NOMO-1 treated with dmso at 0.1 percent for 144 hours (cell line): ENCODE measurements at regions not wholly inside any gene's neighbourhood (a gene's known extent, or its start where the extent isn't known, plus 50 kb on each side); places are given as distances from the start of the nearest gene placed in this dataset.

Source experiments
- DNase-seq: peaks from one replicate; lab custom pipeline; 2025; ENCODE audit not compliant: unreplicated experiment; lab: John Stamatoyannopoulos, UW

DNA sequence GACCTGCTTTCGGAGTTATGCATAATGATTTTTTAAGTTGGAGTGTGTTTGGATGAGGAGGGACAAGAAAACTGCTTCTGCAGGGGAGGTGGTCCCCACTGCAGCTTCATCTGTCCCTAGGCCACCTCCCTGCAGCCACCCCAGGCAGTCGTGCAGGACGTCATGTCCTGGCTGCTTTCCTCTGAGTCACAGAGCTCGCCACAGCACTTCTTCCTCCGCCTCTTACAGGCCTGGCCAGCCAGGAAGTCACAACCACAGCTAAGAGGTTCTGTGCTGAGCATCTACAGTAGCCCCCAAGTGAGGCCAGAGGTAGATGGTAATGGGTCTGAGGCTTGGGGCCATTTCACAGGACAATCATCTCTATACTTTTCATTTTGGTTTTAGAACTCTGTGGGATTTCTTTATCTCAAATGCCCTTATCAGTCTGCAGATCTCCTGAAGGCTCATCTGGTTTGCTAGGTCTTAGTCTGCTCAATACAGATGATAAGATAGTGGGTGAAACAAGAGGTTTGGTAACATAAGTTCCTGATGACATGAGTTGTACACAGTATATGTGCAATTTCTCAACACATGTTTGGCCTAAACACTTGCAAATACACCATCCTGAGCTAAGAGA lies 106.4 kb downstream of the ARF6 start:
- peak; percentile 87 for DNase-seq

DNA sequence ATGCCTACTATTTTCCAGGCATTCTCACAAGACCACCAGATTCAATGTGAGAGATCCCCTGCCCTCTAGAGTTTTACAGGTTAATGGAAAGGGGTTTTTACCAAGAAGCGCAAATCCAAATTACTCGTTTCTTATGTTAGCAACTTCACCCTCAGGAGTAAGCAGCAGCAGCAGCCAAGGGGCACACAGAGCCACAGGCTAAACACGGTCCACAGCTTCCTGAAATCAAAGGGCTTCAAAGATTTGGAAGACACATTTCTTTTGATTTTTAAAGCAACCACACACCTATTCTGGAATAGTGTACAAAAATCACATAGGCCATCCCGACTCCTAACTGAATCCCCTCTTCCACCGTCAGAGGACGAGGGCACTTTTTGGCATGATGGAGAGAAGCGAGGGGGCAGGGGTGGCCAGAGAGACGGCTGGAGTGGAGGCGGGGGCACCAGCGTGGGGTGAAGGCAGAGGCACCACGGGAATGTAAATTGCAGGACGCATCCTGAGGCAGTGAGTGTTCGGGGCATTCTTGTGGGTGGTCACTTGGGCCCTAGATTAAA lies 107.0 kb downstream of the ARF6 start:
- DNase-seq = no peak

DNA sequence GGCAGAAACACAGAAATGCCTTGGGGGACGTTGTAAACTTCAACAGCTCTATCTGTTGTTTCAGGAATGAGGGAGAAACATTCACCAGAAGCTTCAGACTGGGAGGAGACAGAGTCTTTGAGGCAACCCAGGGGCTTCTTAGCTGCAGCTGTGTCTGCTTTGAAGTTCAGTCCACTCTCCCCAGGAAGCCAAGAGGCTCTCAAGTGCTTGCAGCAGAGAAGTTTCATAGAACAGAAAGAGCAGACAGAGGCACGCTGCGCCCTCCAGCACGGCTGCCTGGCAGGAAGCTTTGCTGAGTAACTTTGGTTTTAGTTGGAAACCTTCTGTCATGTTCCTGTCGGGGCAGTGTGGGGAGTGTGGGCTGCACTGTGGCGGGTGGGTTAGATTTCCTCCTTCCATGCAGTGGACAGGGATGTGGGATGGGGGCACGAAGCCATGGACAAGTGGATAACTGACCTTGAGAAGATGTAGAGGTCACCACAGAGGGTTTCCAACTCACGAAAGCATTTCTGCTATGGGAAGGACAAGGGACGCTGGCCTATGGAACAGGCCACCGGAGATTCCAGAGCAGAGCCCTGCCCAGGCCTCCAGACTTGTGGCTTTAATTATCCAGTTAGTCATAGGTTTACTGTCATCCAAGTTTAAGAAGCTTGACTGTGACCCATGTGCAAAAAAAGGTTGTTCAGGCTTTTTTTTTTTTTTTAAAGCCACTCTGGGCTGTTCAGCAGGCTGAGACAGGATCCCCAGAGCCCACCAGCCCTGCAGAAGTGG lies 107.7 kb downstream of the ARF6 start:
- DNase-seq = peak; percentile 42

DNA sequence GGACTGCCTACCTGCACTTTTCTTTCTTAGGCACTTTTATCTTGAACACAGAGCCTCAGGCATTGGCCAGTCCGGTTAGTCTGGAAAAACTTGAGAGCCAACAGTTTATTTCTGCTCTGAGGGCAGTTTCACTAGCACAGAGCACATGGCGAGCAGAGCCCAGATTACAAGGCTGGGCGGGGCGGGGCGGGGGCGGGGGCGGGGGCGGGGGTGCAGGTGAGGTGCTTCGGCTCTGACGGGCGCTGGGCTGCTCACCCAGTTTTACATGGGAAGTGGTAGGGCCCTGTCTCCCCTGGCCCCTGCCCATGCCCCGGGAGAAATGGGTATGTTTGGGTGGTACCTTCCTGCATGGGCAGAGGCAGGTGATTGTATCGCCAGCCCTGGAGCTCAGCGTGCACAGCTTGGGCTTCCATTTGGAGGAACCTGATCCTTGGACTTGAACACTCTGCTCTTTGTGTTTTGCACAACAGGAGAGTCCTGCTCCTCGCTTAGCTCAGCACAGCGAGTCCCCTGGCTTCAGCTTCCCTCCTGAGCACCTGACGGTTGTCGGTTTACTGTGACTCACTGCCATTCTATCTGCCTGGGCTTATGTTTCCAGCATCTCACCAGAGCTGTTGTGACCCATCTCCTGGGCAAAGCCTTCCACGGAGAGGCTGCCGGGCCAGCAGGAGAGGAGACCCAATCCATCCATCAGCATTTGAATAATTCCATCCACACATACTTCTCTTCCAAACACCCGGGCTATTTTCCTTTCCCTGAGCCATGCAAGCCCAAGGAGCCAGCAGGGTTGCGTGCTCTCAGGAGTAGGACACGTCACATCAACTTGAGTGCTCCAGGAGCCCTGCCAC lies 108.5 kb downstream of the ARF6 start:
- DNase-seq = peak; percentile 42

DNA sequence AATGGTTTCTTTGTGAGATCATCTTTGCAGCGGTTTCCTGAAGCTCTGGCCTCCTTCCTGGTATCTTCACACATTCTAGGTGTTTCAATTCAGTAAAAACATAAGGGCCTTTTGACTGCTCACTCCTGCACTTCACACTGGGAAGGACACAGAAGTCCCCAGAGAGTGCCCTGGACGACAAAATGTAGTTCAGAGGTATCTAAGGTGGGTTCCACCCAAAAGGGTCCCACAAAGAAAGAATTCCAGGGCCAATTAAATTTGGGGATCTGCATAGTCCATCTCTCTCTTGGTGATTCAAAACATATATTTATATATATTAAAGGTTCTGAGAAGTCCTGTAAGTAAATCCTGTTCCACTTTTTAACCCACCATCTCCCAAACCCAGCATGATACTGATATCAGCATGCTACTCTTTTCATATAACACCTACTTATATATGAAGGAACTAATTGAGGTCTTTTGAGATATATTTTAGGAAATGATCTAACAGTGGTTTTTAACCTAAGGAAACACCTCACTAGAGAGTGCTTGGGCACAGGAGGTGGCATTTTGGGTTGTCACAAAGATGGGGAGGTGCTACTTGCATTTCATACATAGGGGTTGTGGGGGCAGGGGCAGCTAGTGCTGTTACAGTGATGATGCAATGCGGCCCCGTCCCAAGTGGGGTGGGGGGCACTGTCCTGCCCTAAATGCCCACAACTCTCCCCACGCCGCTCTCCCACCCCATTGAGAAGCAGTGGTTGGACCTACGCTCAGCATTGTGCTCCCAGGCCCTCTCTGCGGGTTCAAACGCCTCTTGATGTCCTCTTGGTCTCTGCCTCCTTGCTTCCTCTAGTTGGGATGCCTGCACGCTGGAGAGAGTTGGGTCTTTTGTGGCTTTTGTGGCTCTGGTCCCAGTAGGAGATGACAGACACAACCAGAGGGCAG lies 109.4 kb downstream of the ARF6 start:
- DNase-seq = no peak

DNA sequence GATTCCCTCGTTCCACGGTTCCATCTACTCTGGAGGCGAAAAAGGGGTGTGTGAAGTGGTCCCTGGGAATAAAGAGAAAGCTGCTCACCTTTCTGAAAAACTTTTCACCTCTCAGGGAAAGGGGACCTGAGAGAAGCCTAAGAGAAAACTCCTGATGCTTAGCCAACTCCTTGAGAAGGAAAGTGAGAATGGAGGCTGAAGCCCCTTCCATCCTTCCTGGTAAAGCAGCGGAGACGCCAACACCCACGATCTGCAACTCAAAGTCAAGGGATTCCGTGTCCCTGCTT lies 110.0 kb downstream of the ARF6 start:
- no peak for DNase-seq

DNA sequence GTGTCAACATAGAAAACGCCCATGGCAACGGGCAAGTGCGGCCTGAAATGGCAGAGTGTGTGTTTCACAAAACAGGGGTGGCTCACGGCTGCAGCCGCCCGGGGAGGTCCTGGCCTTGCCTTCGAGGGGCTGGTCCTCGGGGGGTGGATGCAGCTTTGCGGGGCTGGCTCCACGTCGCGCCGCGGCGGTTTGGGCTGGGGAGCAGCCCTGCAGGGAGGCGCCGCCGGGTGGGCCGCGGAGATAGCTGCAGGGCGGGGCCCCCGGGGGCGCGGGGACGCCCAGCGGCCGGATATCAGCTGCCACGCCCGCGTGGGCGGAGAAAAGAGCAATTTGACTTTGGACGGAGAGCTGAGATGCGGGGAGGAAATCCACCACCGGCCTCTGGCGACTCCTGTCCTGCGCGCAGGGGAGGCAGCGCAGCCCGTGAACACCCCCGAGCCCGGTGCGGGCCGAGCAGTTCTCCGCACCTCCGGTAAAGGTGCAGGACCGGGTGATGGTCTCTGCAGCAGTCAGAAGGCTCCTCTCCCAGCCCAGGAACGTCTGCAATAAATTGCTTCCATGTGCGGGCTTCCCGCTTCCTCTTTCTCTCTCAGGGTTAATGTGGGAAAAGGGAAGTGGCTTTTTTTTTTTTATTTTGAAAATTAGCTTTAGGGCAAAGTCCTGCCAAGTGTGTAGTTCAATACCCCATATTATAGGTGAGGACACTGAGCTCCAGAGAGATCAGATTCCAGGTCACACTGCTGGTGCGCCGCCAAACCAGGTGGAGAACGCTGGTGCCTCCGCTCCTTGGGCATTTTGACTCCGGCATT lies 110.5 kb downstream of the ARF6 start:
- peak; percentile 88 for DNase-seq

DNA sequence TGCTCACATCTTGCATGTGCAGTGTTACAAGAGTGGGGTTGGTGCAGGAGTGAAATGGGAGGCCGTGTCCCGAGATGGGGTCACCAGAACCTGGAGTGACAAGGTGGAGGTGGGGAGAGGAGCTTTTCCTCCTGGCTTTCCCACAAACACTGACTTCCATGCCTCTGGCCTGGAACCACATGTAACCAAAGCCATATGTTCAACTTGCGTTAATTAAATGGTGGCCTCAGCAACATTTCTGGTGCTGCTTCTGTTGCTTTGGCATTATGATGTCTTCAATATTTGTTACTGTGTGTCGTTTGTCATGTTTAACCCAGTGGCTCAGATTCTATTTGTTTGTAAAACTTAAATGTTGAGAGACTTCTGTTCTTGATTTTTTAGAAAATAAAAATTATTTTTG lies 110.2 kb downstream of the VCPKMT start:
- DNase-seq = no peak

DNA sequence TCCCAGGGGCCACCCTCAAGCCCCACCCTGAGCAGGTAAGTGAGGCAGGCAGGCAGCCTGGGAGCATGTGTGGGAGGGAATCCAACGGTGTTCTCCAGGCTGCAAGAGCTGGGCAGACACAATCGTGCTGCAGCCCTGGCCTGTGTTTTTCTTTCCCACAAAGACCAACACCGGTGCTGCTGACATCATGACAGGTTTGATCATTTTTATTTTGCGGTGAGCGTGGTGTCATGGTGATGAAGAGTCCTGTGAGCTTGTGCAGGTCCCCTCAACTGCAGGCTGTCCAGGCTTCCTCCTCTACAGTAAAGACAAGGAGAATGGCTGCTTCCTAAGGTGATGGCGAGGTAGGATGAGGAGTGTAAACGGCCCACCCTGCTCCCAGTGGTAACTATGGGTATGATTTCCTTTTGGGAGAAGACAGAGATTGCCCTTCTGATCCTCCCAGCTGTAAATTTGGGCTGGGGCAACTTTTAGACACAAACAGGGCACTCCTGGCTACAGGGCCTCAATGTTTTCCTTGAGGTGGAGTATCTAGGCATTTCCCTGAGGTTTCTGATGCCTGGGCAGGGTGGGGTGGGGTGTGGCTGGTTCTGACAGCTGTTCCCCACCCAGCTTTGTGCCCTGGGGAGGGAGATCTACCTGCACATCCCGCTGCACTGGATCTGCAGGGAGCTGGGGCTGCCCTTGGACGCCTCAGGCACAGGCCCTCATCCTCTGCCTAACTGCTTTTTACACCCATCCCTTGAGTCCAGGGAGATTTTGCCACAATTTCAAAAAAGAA lies 109.1 kb downstream of the VCPKMT start:
- DNase-seq = no peak

DNA sequence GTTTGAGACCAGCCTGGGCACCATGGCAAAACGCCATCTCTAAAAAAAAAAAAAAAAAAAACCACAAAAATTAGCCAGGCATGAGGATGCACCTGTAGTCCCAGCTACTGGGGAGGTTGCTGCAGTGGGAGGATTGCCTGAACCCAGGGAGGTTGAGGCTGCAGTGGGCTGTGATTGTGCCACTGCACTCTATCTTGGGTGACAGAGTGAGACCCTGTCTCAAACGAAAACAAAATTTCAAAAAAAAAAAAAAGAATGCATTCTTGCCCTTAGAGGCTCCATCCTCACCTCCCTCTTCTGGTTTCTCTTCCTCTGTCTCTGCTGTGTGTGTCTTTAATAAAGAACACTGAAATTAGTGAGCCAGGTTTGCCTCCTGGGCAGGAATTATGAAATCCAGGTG lies 107.8 kb downstream of the VCPKMT start:
- DNase-seq = no peak

DNA sequence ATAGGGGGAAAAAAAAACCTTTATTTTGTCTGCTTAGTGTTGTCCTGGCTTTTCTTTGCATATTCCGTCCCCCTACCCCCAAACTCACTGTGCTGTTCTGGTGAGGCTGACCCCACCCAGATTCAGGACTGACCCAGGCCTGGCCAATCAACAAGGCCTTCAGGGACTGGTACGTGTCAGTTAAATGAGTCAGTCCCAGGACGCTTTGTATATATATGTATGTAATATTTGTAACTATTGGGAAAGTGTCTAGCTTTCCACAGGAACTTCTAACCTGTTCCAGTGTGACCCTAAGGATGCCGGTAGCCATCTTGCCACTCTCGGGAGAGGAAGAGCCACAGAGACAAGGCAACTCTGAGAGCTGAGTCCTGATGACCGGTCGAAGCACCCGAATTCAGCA lies 107.4 kb downstream of the VCPKMT start:
- DNase-seq = no peak

DNA sequence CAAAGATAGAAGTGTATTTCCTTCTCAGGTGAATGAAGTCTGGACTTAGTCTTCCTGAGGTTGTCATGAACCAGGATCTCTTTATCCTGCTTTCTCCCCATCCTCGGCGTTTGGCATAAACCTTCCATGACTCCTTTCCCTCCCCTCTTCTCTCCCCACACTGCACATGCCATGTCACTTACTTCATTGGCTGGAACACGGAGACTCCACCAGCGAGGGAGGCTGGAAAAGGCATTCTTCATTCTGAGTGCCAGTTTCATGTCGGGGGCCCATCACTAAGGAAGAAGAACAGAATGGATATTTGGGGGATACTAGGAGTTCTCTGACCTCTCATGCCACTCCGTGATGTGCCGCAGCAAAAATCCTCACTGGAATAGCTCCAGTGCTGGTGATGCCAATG lies 105.6 kb downstream of the VCPKMT start:
- no peak for DNase-seq

DNA sequence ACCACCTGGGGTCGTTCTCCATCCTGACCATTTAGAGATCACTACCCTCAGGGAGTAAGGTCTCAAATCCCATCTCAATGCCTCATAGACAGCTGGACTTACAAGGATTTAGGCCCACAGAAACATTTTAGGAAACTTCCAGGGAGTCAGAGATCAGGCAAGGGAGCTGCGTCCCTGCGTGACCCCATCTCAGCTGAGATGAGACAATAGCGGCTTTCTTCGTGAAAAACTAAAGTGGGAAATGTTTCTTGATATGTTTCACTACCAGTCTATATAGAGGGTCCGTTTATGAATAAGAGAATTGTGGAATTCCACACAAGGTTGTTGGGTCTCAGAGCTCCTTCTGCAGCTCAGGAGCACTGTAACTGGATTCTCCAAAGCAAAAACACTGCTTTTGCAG lies 105.1 kb downstream of the VCPKMT start:
- no peak for DNase-seq

DNA sequence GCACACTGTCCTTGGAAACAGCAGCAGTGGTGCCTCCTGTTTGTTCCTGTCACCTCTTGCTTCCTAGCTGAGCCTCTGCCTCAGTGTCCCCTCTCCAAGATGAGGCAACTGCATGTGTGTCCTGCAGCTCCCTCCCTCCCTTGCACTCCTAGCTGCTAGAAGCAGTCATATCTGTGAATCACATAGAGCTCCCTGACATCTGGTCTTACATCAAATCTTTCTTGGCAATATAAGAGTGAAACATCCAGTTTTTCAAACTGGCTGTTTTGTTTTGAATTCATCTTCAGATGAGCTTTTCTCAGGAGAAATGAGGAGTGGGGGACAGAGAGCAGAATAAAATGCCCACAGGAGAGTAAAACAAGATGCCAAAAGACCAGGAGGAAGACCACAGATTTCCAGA lies 103.7 kb downstream of the VCPKMT start:
- no peak for DNase-seq

DNA sequence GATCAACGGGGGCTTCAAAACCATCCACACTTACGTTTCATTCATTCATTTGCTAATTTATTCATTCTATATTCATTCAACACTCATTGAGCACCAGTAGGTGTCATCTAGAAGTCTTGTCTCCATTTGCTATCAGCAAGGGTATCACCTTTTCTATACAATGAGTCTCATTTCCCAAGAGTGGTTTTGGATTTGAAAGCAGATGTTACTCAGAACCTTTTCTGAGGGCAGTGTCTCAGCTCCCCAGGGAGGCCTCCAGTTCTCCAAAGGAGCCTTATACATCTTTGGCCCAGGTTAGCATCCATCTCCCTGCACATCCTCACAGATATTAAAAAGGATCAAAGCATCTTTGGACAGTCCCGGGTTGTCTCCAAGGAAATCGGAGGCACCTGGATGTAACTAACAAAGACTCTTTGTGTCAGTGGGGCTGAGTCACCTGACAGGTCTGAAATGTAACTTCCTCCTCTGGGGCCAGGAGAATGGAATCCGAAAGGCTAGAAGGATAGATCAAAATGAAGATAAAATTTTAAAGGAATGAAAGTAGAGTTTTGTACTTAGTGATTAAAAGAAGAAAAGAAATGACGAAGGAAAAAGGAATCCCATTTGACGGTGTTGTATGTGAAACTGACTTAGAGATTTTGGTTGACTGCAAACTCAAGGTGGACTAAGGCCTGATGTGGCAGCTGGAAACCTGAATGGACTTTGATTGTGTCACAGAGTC lies 103.0 kb downstream of the VCPKMT start:
- no peak for DNase-seq

DNA sequence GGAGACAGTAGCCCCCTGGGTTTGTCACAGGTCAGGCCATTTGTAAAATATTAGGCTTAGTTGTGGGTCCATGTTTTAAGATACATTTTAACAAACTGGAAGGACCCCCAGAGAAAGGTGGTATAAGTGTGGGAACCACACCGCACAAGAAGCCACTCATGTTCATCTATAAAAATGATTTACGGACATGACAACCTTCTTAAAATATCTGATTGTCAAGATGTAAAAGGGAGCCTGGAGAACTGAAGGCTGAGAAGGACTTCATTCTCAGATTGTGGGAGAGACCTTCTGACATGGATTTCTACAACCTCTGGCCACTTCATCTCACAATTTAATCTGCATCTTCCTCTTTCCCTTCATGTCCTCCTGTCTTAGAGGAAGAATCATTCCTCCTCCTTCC lies 102.4 kb downstream of the VCPKMT start:
- no peak for DNase-seq

DNA sequence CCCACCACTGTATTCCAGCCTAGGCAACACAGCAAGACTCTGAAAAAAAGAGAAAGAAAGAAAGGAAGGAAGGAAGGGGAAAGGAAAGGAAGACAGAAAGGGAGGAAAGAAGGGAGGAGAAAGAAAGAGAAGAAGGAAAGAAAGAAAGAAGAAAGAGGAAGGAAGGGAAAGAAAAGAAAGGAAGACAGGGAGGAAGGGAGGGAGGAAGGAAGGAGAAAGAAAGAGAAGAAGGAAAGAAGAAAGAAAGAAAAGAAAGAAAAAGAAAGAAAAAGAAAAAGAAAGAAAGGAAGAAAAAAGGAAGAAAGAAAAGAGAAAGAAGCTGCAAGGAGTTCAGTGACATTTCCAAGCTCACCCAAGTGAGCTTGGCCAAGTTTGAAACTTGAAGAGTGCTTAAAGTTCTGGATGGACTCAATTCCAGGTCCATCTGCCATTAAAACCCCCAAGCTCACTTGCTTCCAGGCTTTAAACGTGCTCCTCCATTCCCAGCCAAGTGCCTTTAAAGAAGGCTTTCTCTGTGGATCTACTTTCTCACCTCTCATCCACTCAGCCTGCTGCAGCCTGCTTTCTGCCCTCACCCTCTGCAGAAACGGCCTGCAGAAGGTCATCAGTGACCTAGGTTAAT lies 101.5 kb downstream of the VCPKMT start:
- DNase-seq = no peak

DNA sequence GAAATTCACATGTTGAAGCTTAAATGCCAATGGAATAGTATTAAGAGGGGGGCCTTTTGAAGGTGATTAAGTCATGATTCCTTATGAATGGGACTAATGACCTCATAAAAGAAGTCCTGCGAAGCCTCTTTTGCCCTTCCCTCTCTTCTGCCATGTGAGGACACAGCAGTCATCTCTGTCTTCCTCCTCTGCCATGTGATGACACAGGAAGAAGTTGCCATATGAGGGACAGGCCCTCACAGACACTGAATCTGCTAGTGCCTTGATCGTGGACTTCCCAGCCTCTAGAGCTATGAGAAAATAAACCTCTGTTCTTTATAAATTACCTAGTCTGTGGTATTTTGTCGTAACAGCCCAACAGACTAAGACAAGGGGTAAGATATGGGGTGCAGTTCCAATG lies 100.7 kb downstream of the VCPKMT start:
- DNase-seq = no peak
